Chondrocyte (in vitro differentiated cells): ENCODE measurements at regions not wholly inside any gene's neighbourhood (a gene's known extent, or its start where the extent isn't known, plus 50 kb on each side); places are given as distances from the start of the nearest gene placed in this dataset.

Source experiments
- DNase-seq: peaks from one replicate; pipeline ENCODE4 v3.0.0; 2021; ENCODE audit warnings: mixed read lengths, low spot score
- H3K27ac Mint-ChIP-seq: one replicate; pipeline ENCODE4 v1.8.0; 2021; ENCODE audit warnings: mild to moderate bottlenecking, moderate library complexity, mixed read lengths; ENCODE audit not compliant: unreplicated experiment
- H3K27me3 Mint-ChIP-seq: 2 replicates; pipeline ENCODE4 v1.8.0; 2021; ENCODE audit warnings: low read depth, mixed read lengths
- H3K36me3 Mint-ChIP-seq: 2 replicates; pipeline ENCODE4 v1.8.0; 2021; ENCODE audit warnings: low read depth, mixed read lengths
- H3K4me1 Mint-ChIP-seq: 2 replicates; pipeline ENCODE4 v1.8.0; 2021; ENCODE audit warnings: low read depth, mild to moderate bottlenecking, mixed read lengths
- H3K4me3 Mint-ChIP-seq: one replicate; pipeline ENCODE4 v1.8.0; 2021; ENCODE audit warnings: mild to moderate bottlenecking, moderate library complexity, mixed read lengths; ENCODE audit not compliant: unreplicated experiment
- H3K9me3 Mint-ChIP-seq: 2 replicates; pipeline ENCODE4 v1.8.0; 2021; ENCODE audit warnings: low read depth, mixed read lengths
- CTCF ChIP-seq: fragments of 200-600 bp; sonication (generic); IDR thresholded peaks from 2 replicates; pipeline ENCODE4 v1.5.0; 2021; ENCODE audit warnings: antibody characterized with exemption, mild to moderate bottlenecking, moderate library complexity

DNA sequence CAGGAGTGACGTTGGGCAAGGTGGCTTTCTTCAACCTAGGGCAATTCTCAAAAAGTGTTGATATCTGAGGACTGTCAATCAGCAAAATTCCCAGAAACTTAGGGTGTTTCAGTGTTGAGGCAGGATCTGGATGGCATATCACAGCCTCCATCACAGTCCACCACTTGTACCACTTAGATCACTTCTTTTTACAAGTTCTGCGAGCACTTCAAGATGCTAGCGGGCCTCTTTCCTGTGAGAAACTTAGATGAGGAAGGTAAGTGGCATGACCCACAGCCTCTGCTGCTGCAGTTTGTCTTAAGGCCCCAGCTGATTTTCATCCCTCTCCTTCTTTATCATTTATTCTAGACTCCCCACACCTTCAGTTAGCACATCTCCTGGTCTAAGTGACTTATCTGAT, 295.4 kb upstream of the ZNF521 start:
- DNase-seq: no peak
- Mint-ChIP-seq H3K27ac (no peak overlapping the region), H3K9me3 (no peaks in the 10 kb centered on the region), H3K4me1 (peaks cover 35% of the 10 kb centered on the region), H3K36me3 (no peaks in the 10 kb centered on the region), H3K27me3 (no peaks in the 10 kb centered on the region), H3K4me3 (no peak overlapping the region)
- TF ChIP-seq CTCF: no peak

DNA sequence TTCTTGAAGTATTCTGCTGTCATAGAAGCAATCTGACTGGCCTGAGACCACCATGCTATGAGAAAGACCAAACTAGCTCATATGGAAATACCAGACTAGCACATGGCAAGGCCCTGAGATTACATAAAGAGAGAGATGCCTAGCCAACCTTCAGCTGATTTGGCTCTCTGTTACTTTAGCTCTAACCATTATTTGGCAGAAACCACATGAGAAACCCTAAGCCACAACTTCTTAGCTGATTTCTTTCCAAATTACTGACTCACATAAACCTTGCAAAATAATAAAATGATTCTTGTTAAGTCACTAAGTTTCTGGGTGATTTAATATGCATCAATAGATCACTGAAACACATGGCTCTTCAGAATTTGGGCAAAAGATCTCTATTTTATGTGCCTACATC, 295.0 kb upstream of the ZNF521 start:
- no peaks in the 10 kb centered on the region for H3K27me3 Mint-ChIP-seq
- no peaks in the 10 kb centered on the region for H3K36me3 Mint-ChIP-seq
- H3K4me1 Mint-ChIP-seq: peaks cover 32% of the 10 kb centered on the region
- H3K27ac Mint-ChIP-seq: no peak overlapping the region
- no peak overlapping the region for H3K4me3 Mint-ChIP-seq
- TF ChIP-seq CTCF: no peak
- no peaks in the 10 kb centered on the region for H3K9me3 Mint-ChIP-seq
- no peak for DNase-seq

- no peak for DNase-seq
- Mint-ChIP-seq H3K27me3 (no peaks in the 10 kb centered on the region), H3K4me1 (peaks cover 21% of the 10 kb centered on the region), H3K9me3 (peaks cover 4% of the 10 kb centered on the region), H3K36me3 (peaks cover 1% of the 10 kb centered on the region), H3K4me3 (no peak overlapping the region), H3K27ac (no peak overlapping the region)
- TF ChIP-seq CTCF: no peak
Observed at GRCh38 chr18:25639596-25639995, 287.6 kb upstream of the ZNF521 start.

GRCh38 chr18:25633563-25633962, 281.6 kb upstream of the ZNF521 start:
- H3K27ac Mint-ChIP-seq: no peak overlapping the region
- no peaks in the 10 kb centered on the region for H3K27me3 Mint-ChIP-seq
- H3K9me3 Mint-ChIP-seq: peaks cover 10% of the 10 kb centered on the region
- no peak for DNase-seq
- H3K4me3 Mint-ChIP-seq: no peak overlapping the region
- peaks cover 17% of the 10 kb centered on the region for H3K4me1 Mint-ChIP-seq
- no peak for TF ChIP-seq CTCF
- H3K36me3 Mint-ChIP-seq: no peaks in the 10 kb centered on the region

DNA sequence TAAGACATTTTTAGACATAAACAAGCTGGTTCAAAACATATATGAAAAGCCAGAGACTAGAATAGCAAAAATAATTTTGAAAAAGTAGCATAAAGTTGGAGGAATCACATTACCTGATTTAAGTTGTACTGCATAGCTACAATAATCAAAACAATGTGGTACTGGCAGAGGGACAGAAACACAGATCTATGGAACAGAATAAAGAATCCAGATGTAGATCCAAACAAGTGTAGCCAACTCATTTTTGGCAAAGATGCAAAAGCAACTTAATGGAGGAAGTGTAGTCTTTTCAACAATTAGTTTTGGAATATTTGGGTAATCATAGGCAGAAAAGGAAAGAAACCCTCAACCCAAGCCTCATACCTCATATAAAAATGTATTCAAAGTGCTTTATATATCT, 278.7 kb upstream of the ZNF521 start:
- Mint-ChIP-seq H3K27me3 (no peaks in the 10 kb centered on the region), H3K27ac (no peak overlapping the region), H3K4me1 (peaks cover 11% of the 10 kb centered on the region), H3K36me3 (peaks cover 4% of the 10 kb centered on the region), H3K4me3 (no peak overlapping the region), H3K9me3 (peaks cover 24% of the 10 kb centered on the region)
- DNase-seq: no peak
- TF ChIP-seq CTCF: no peak
